Suprapubic skin (tissue), 4 donors: ENCODE measurements at regions not wholly inside any gene's neighbourhood (a gene's known extent, or its start where the extent isn't known, plus 50 kb on each side); places are given as distances from the start of the nearest gene placed in this dataset.
"Not testable (repeated sequence)": the region's sequence is repeated elsewhere in the genome, so short reads cannot be mapped to it uniquely, and the experiment has no call there.

Experiments used
- DNase-seq, 2 donors: peaks; one replicate each; pipeline ENCODE4 v3.0.0-alpha.2; 2019; ENCODE audit warnings: low spot score in 2 of 2
- H3K27ac ChIP-seq: fragments of 200-600 bp; sonication (generic); one replicate; pipeline ENCODE4 v1.5.1; 2019
- H3K27me3 ChIP-seq: fragments of 200-600 bp; sonication (generic); one replicate; pipeline ENCODE4 v1.5.1; 2019
- H3K36me3 ChIP-seq: fragments of 200-600 bp; sonication (generic); one replicate; pipeline ENCODE4 v1.5.1; 2019
- H3K4me1 ChIP-seq: fragments of 200-600 bp; sonication (generic); one replicate; pipeline ENCODE4 v1.5.1; 2019
- H3K4me3 ChIP-seq: fragments of 200-600 bp; sonication (generic); one replicate; pipeline ENCODE4 v1.5.1; 2019; ENCODE audit warnings: mild to moderate bottlenecking
- H3K9me3 ChIP-seq: fragments of 200-600 bp; sonication (generic); one replicate; pipeline ENCODE4 v1.5.1; 2019
- EP300 ChIP-seq: sonication (generic); formaldehyde crosslinking; IDR thresholded peaks from one replicate; pipeline ENCODE4 v1.6.1; 2017; ENCODE audit warnings: antibody characterized with exemption
- POLR2A ChIP-seq, 2 donors: fragments of 450-650 bp; IDR thresholded peaks; one replicate each; pipeline ENCODE4 v1.6.1; 2017; ENCODE audit warnings: antibody characterized with exemption in 2 of 2, mild to moderate bottlenecking in 2 of 2, moderate library complexity in 2 of 2
- POLR2AphosphoS5 ChIP-seq, 3 donors: sonication (generic); formaldehyde crosslinking; IDR thresholded peaks; one replicate each; pipeline ENCODE4 v1.6.1; 2017; ENCODE audit warnings: antibody characterized with exemption in 3 of 3
- WGBS: methylation state at CpG from one replicate; pipeline ENCODE4 v1.1.5; 2018; 5-methylcytosine and 5-hydroxymethylcytosine counted together
- TF ChIP-seq, protein P1 (sequence below), 2 donors: fragments of 200-600 bp in 1 of 2; fragments of 450-650 bp in 1 of 2; sonication (generic) in 1 of 2; IDR thresholded peaks; one replicate each; pipeline ENCODE4 v1.5.1; 2016 to 2019; ENCODE audit warnings: antibody characterized with exemption in 2 of 2, mild to moderate bottlenecking in 1 of 2, moderate library complexity in 1 of 2

DNA sequence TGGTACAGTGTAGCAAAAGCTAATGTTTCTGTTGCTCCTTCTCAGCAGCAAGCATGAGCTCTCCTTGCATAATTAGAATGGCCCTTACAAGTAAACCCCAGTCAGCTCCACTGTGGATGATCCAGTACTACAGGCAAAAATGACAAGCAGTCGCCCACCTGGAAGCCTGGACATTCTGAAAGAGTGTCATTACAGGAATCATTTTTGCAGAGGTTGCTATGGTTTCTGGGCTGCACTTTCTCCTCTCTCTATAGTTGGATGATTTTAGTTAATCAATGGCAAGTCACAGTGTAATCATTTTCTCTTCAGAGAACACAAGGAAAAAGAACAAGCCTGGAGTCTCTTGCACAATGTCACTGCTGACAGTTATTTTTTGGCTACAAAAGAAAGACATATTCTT lies 102.9 kb upstream of the MYO3A start:
- Histone ChIP-seq H3K9me3 (no peaks in the 10 kb centered on the region), H3K4me1 (no peaks in the 10 kb centered on the region), H3K27me3 (no peaks in the 10 kb centered on the region), H3K4me3 (no peak overlapping the region), H3K36me3 (no peaks in the 10 kb centered on the region), H3K27ac (no peak overlapping the region)
- WGBS = 53% methylated on average over 1 of the region's 1 CpG
- no peak for DNase-seq
- TF ChIP-seq POLR2AphosphoS5 (IDR thresholded peaks at IDR 0.05) (no peak), POLR2A (IDR thresholded peaks at IDR 0.05) (no peak), EP300 (no peak)
- TF ChIP-seq, protein P1, sequence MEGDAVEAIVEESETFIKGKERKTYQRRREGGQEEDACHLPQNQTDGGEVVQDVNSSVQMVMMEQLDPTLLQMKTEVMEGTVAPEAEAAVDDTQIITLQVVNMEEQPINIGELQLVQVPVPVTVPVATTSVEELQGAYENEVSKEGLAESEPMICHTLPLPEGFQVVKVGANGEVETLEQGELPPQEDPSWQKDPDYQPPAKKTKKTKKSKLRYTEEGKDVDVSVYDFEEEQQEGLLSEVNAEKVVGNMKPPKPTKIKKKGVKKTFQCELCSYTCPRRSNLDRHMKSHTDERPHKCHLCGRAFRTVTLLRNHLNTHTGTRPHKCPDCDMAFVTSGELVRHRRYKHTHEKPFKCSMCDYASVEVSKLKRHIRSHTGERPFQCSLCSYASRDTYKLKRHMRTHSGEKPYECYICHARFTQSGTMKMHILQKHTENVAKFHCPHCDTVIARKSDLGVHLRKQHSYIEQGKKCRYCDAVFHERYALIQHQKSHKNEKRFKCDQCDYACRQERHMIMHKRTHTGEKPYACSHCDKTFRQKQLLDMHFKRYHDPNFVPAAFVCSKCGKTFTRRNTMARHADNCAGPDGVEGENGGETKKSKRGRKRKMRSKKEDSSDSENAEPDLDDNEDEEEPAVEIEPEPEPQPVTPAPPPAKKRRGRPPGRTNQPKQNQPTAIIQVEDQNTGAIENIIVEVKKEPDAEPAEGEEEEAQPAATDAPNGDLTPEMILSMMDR (IDR thresholded peaks at IDR 0.05) = no peak

DNA sequence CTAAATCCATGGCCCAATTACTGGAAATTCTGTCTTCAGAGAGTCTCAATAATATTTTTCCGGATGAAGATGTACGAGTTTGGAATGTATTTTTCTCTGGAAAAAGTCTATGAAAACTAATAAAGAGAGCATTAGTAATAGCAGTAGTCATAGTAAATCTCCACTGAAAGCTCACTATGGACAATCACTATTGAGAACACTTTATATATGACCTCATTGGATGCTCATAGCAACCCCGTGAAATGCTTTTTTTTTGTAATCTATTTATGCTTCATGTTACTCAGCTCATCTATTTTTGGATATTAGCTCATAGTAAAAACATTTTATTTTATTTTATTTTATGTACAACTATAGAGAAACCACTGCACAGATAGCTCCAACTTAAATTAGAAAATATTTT lies 94.3 kb upstream of the MYO3A start:
- 71% methylated on average over 3 of the region's 3 CpGs for whole genome bisulfite sequencing
- TF ChIP-seq, protein P1 (IDR thresholded peaks at IDR 0.05) = no peak
- TF ChIP-seq POLR2AphosphoS5 (IDR thresholded peaks at IDR 0.05) = no peak
- TF ChIP-seq POLR2A (IDR thresholded peaks at IDR 0.05) = no peak
- TF ChIP-seq EP300 = no peak

DNA sequence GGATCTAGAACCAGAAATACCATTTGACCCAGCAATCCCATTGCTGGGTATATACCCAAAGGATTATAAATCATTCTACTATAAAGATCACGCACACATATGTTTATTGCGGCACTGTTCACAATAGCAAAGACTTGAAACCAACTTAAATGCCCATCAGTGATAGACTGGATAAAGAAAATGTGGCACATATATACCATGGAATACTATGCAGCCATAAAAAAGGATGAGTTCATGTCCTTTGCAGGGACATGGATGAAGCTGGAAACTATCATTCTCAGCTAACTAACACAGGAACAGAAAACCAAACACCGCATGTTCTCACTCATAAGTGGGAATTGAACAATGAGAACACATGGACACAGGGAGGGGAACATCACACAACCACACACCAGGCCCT lies 93.2 kb upstream of the MYO3A start:
- DNase-seq, H3K27ac ChIP-seq, H3K27me3 ChIP-seq, H3K9me3 ChIP-seq, H3K4me1 ChIP-seq, H3K4me3 ChIP-seq, H3K36me3 ChIP-seq: not testable (repeated sequence)
- WGBS = 98% methylated on average over 3 of the region's 3 CpGs

More for the DNA sequence above, 94.3 kb upstream of the MYO3A start:
- Histone ChIP-seq H3K4me1 (no peaks in the 10 kb centered on the region), H3K4me3 (no peak overlapping the region), H3K27ac (no peak overlapping the region), H3K36me3 (no peaks in the 10 kb centered on the region), H3K27me3 (no peaks in the 10 kb centered on the region), H3K9me3 (no peaks in the 10 kb centered on the region)
- DNase-seq = no peak

DNA sequence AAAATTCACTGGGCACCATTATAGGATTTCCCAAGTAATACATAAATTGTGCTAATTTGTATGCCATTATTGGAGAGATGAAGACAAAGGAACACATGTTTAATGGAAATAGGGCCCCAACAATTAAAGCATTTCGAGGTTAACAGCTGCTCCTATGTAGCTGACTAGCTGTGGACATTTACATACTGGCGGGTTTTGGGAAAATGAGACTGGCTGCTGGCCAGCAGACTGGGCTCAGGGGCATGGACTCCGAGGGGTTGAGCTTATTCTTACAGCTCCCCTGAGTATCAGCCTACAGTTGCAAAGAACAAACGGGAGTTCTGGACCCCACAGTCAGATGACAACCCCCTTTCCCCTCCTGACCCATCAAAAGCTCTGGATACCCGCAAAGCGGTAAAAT lies 91.9 kb upstream of the MYO3A start:
- no peak for DNase-seq
- H3K4me3 ChIP-seq = no peak overlapping the region
- TF ChIP-seq EP300 (no peak), POLR2A (IDR thresholded peaks at IDR 0.05) (no peak), POLR2AphosphoS5 (IDR thresholded peaks at IDR 0.05) (no peak)
- TF ChIP-seq, protein P1 (IDR thresholded peaks at IDR 0.05) = no peak
- no peaks in the 10 kb centered on the region for H3K9me3 ChIP-seq
- 80% methylated on average over 6 of the region's 6 CpGs for WGBS
- no peak overlapping the region for H3K27ac ChIP-seq
- H3K27me3 ChIP-seq = no peaks in the 10 kb centered on the region
- no peaks in the 10 kb centered on the region for H3K36me3 ChIP-seq
- H3K4me1 ChIP-seq = no peaks in the 10 kb centered on the region

DNA sequence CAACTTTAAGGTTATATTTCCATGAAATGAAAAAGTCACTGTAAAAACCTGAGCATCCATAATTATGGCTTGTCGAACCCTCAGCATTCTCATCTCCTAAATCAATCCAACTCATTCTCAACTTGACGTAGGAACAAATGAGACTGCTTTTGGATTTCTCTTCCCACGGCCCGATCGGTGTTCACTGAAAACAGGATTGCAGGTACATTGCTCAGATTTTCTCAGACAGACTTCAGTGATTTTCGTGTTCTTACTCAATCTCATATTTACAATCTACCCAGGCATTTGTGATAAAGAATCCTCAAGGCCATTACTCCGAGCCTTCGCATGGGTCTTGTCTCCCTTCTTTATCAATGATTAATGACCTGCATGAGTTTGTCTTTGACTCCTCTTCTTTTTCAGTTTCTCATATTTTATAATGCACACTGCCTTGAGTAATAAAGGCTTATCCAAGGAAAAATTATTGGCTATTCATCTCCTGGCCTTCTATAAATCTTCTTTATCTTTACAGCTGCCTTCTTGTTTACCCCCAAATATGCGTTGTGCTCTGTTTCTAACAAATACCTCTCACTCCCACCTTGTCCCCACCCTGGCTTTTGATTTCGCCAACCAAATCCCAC lies 90.4 kb upstream of the MYO3A start:
- 53% methylated on average over 10 of the region's 10 CpGs for WGBS
- H3K9me3 ChIP-seq = no peaks in the 10 kb centered on the region
- H3K27me3 ChIP-seq = no peaks in the 10 kb centered on the region
- H3K36me3 ChIP-seq = no peaks in the 10 kb centered on the region
- no peak overlapping the region for H3K27ac ChIP-seq
- no peaks in the 10 kb centered on the region for H3K4me1 ChIP-seq
- no peak for DNase-seq
- H3K4me3 ChIP-seq = no peak overlapping the region
- TF ChIP-seq EP300 (no peak), POLR2AphosphoS5 (IDR thresholded peaks at IDR 0.05) (no peak), POLR2A (IDR thresholded peaks at IDR 0.05) (no peak)
- TF ChIP-seq, protein P1 (IDR thresholded peaks at IDR 0.05) = no peak

DNA sequence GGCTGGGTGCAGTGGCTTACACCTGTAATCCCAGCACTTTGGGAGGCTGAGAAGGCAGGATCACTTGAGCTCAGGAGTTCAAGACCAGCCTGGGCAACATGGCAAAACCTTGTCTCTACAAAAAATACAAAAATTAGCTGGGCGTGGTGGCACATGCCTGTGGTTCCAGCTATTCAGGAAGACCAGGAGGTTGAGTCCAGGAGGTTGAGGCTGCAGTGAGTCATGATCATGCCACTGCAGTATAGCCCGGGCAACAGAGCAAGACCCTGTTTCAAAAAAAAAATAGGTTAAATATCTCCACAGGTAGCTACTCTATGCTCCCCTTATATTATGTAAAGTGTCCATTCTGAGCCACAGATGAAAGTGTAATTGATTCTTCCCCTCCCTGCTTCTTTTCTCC lies 89.3 kb upstream of the MYO3A start:
- 91% methylated on average over 2 of the region's 2 CpGs for WGBS
- not testable (repeated sequence) for H3K4me1 ChIP-seq, H3K27ac ChIP-seq, DNase-seq, H3K36me3 ChIP-seq, H3K27me3 ChIP-seq, H3K9me3 ChIP-seq, H3K4me3 ChIP-seq
